ENCODE measurements at regions not wholly inside any gene's neighbourhood (a gene's known extent, or its start where the extent isn't known, plus 50 kb on each side); places are given as distances from the start of the nearest gene placed in this dataset.
A peak's percentile ranks its signal among the peaks of the same experiment; 100 is the strongest.

DNA sequence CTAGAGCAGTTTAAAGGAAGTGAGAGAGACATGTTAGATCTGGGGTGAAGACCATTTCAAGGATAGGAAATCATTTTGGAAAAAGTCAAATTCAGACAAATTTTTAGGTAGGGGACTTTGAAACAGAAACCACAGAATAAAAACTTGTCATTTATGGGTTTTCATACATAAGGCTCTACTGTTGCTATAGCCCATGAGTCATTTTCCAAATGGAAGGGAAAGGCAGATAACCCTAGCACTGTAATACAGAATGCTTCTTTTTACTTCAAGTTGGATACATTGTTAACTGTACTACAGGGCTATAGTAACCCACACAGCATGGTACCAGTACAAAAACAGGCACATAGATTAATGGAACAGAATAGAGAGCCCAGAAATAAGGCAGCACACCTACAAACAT, 455.4 kb downstream of the EBF1 start:
- Mint-ChIP-seq H3K4me3 (ENCODE audit: unreplicated experiment) (no peak overlapping the region), H3K4me1 (ENCODE audit: low read depth, unreplicated experiment) (peaks cover 7% of the 10 kb centered on the region), H3K9me3 (ENCODE audit: unreplicated experiment) (no peaks in the 10 kb centered on the region), H3K36me3 (ENCODE audit: unreplicated experiment) (no peaks in the 10 kb centered on the region), H3K27me3 (ENCODE audit: unreplicated experiment) (peaks cover 2% of the 10 kb centered on the region), H3K27ac (ENCODE audit: unreplicated experiment) (no peak overlapping the region)
- DNase-seq: no peak
- TF ChIP-seq, protein P1, sequence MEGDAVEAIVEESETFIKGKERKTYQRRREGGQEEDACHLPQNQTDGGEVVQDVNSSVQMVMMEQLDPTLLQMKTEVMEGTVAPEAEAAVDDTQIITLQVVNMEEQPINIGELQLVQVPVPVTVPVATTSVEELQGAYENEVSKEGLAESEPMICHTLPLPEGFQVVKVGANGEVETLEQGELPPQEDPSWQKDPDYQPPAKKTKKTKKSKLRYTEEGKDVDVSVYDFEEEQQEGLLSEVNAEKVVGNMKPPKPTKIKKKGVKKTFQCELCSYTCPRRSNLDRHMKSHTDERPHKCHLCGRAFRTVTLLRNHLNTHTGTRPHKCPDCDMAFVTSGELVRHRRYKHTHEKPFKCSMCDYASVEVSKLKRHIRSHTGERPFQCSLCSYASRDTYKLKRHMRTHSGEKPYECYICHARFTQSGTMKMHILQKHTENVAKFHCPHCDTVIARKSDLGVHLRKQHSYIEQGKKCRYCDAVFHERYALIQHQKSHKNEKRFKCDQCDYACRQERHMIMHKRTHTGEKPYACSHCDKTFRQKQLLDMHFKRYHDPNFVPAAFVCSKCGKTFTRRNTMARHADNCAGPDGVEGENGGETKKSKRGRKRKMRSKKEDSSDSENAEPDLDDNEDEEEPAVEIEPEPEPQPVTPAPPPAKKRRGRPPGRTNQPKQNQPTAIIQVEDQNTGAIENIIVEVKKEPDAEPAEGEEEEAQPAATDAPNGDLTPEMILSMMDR (IDR thresholded peaks at IDR 0.05; ENCODE audit: partially characterized antibody, unreplicated experiment): no peak

DNA sequence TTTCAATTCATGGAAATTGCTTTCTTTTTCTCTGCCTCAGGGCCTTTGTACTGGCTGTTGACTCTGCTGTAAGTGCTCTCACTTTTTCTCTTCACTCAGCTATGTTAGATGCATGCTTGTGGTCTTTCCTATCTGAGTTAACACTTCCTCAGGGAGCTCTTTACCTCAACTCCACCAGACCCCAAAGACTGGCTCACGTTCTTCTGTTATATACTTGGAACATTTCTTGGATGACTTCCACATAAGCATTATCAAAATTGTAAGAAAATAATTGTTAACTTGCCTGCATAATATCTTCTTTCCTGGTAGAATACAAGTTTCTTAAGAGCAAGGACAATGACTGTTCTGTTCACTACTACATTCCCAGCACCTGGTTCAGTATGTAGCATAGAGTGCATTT, 455.9 kb downstream of the EBF1 start:
- Mint-ChIP-seq H3K4me1 (ENCODE audit: low read depth, unreplicated experiment) (peaks cover 7% of the 10 kb centered on the region), H3K4me3 (ENCODE audit: unreplicated experiment) (no peak overlapping the region), H3K36me3 (ENCODE audit: unreplicated experiment) (no peaks in the 10 kb centered on the region), H3K27me3 (ENCODE audit: unreplicated experiment) (peaks cover 1% of the 10 kb centered on the region), H3K9me3 (ENCODE audit: unreplicated experiment) (no peaks in the 10 kb centered on the region), H3K27ac (ENCODE audit: unreplicated experiment) (no peak overlapping the region)
- DNase-seq: no peak
- TF ChIP-seq, protein P1 (IDR thresholded peaks at IDR 0.05; ENCODE audit: partially characterized antibody, unreplicated experiment): no peak

DNA sequence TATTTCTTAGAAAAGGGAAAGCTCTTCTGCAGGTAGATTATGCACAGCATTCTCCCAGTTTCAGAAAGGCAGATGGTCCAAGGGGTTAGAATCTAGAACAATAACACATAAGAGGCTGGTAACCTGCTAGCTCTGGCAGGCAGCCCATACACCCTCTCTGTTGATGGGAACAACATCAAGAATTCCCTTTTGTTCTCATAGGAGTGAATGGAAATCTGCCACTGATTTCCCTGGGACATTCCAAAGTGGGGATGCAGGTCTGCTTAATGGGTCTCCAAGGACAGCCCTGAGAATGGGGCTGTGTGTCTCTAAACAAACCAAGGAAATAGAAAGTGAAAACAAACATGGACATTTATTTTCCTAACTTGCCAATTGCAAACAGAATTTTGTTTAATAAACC, 456.8 kb downstream of the EBF1 start:
- no peak for DNase-seq
- Mint-ChIP-seq H3K9me3 (ENCODE audit: unreplicated experiment) (no peaks in the 10 kb centered on the region), H3K36me3 (ENCODE audit: unreplicated experiment) (no peaks in the 10 kb centered on the region), H3K27ac (ENCODE audit: unreplicated experiment) (peak overlapping the region; percentile 49), H3K4me3 (ENCODE audit: unreplicated experiment) (no peak overlapping the region), H3K4me1 (ENCODE audit: low read depth, unreplicated experiment) (peaks cover 7% of the 10 kb centered on the region), H3K27me3 (ENCODE audit: unreplicated experiment) (no peaks in the 10 kb centered on the region)
- TF ChIP-seq, protein P1 (IDR thresholded peaks at IDR 0.05; ENCODE audit: partially characterized antibody, unreplicated experiment): no peak

DNA sequence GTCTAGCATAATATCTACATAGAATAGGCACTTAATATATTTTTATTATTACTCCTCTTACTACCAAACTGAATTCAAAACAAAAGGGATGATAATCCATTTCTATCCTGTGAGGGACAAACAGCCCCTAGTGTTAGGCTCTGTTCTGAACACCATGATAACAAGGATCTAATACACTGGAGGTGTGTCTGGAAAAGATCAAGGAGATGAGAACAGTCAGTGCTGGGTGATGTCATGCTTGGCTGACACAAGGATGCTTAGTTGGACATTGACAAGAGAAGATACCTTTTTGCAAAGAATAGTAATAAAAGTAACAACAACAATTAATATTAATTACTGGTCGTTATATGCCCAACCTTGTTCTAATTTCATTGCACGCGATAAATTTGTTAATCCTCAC, 458.7 kb downstream of the EBF1 start:
- no peak for DNase-seq
- TF ChIP-seq, protein P1 (IDR thresholded peaks at IDR 0.05; ENCODE audit: partially characterized antibody, unreplicated experiment): no peak
- no peak overlapping the region for H3K27ac Mint-ChIP-seq (ENCODE audit: unreplicated experiment)
- no peaks in the 10 kb centered on the region for H3K9me3 Mint-ChIP-seq (ENCODE audit: unreplicated experiment)
- no peaks in the 10 kb centered on the region for H3K27me3 Mint-ChIP-seq (ENCODE audit: unreplicated experiment)
- no peak overlapping the region for H3K4me3 Mint-ChIP-seq (ENCODE audit: unreplicated experiment)
- peaks cover 7% of the 10 kb centered on the region for H3K4me1 Mint-ChIP-seq (ENCODE audit: low read depth, unreplicated experiment)
- no peaks in the 10 kb centered on the region for H3K36me3 Mint-ChIP-seq (ENCODE audit: unreplicated experiment)

DNA sequence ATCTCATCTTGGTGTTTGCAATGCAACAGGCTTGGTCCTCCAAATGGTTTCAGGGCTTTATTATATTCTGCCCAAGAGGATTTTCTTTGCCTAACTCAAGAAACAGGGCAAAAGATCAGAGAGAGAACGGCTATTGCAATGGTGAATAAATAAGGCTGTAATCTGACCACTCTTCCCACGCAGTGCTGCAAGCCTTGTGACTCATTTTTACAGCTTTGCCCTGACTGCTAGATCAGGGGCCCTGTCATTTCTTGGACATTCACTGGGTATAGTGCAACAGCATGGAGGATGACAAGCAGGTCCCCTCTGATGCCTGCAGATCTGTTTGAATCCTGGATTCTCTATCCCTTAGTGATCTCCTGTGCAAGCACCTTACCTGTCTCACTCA, 459.1 kb downstream of the EBF1 start:
- H3K4me3 Mint-ChIP-seq (ENCODE audit: unreplicated experiment): no peak overlapping the region
- H3K27ac Mint-ChIP-seq (ENCODE audit: unreplicated experiment): no peak overlapping the region
- H3K36me3 Mint-ChIP-seq (ENCODE audit: unreplicated experiment): no peaks in the 10 kb centered on the region
- H3K9me3 Mint-ChIP-seq (ENCODE audit: unreplicated experiment): no peaks in the 10 kb centered on the region
- DNase-seq: no peak
- TF ChIP-seq, protein P1 (IDR thresholded peaks at IDR 0.05; ENCODE audit: partially characterized antibody, unreplicated experiment): no peak
- peaks cover 7% of the 10 kb centered on the region for H3K4me1 Mint-ChIP-seq (ENCODE audit: low read depth, unreplicated experiment)
- no peaks in the 10 kb centered on the region for H3K27me3 Mint-ChIP-seq (ENCODE audit: unreplicated experiment)

Measured in glutamatergic neuron (in vitro differentiated cells).